Activated CD8-positive, alpha-beta T cell treated with anti-CD3 and anti-CD28 coated beads for 36 hours (primary cell): ENCODE measurements at regions not wholly inside any gene's neighbourhood (a gene's known extent, or its start where the extent isn't known, plus 50 kb on each side); places are given as distances from the start of the nearest gene placed in this dataset.

Experiments used
- ATAC-seq: fragments of 200-7000 bp; cut with Tn5 transposase; one replicate; pipeline ENCODE4 v1.10.0; 2021; ENCODE audit warnings: mild to moderate bottlenecking, moderate library complexity
- CTCF ChIA-PET: fragments of 350-600 bp; sonication (Branson Sonifier 250); formaldehyde crosslinking; loops from one replicate; lab custom pipeline; 2021; ENCODE audit warnings: antibody characterized with exemption; lab: Charles Lee
- POLR2A ChIA-PET: fragments of 350-600 bp; sonication (Branson Sonifier 250); formaldehyde crosslinking; loops from one replicate; lab custom pipeline; 2021; ENCODE audit warnings: antibody characterized with exemption; lab: Charles Lee
- DNase-seq: peaks from one replicate; pipeline ENCODE4 v3.0.0-alpha.2; 2020
- H3K27ac Mint-ChIP-seq: one replicate; pipeline ENCODE4 v1.8.0; 2021; ENCODE audit warnings: mild to moderate bottlenecking, mixed read lengths
- H3K27me3 Mint-ChIP-seq: one replicate; pipeline ENCODE4 v1.8.0; 2021; ENCODE audit warnings: mixed read lengths
- H3K36me3 Mint-ChIP-seq: one replicate; pipeline ENCODE4 v1.8.0; 2021; ENCODE audit warnings: low read depth, mixed read lengths
- H3K4me1 Mint-ChIP-seq: one replicate; pipeline ENCODE4 v1.8.0; 2021; ENCODE audit warnings: low read depth, mixed read lengths
- H3K4me3 Mint-ChIP-seq: one replicate; pipeline ENCODE4 v1.8.0; 2021; ENCODE audit warnings: mild to moderate bottlenecking, moderate library complexity, mixed read lengths
- H3K9me3 Mint-ChIP-seq: one replicate; pipeline ENCODE4 v1.8.0; 2021; ENCODE audit warnings: mixed read lengths
- intact Hi-C: fragments of 100-400 bp; cut with micrococcal nuclease; formaldehyde crosslinking; loops from one replicate; pipeline ENCODE4 v1.10.0; 2022
- TF ChIP-seq, protein P1 (sequence below): fragments of 200-600 bp; IDR thresholded peaks from one replicate; pipeline ENCODE4 v1.8.0; 2022; ENCODE audit warnings: antibody characterized with exemption, mild to moderate bottlenecking

DNA sequence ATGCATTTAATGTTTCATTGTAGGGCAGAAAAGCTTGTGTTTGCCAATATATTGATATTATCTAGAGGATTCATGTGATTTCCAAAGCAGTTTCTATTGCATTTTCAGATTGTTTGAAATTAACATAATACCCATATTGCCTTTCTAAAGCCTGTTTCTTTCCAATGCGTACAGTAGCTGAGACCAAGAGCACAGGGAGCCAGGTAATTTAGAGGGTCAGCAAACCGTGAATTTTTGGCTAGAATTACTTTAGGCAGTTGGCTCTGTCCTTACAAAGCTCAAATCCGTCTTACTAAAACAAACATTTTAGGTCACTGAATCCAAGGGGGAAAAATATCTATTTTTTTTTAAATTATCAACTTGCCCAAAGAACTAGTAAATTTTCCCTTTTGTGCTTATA is 604.9 kb upstream of the ADARB2 start:
- POLR2A ChIA-PET = no interaction called here
- no peaks in the 10 kb centered on the region for H3K4me1 Mint-ChIP-seq
- ATAC-seq (no peak), DNase-seq (no peak)
- no peaks in the 10 kb centered on the region for H3K27me3 Mint-ChIP-seq
- no peak overlapping the region for H3K4me3 Mint-ChIP-seq
- CTCF ChIA-PET = no interaction called here
- H3K36me3 Mint-ChIP-seq = no peaks in the 10 kb centered on the region
- intact Hi-C loops = no loop called here
- TF ChIP-seq, protein P1, sequence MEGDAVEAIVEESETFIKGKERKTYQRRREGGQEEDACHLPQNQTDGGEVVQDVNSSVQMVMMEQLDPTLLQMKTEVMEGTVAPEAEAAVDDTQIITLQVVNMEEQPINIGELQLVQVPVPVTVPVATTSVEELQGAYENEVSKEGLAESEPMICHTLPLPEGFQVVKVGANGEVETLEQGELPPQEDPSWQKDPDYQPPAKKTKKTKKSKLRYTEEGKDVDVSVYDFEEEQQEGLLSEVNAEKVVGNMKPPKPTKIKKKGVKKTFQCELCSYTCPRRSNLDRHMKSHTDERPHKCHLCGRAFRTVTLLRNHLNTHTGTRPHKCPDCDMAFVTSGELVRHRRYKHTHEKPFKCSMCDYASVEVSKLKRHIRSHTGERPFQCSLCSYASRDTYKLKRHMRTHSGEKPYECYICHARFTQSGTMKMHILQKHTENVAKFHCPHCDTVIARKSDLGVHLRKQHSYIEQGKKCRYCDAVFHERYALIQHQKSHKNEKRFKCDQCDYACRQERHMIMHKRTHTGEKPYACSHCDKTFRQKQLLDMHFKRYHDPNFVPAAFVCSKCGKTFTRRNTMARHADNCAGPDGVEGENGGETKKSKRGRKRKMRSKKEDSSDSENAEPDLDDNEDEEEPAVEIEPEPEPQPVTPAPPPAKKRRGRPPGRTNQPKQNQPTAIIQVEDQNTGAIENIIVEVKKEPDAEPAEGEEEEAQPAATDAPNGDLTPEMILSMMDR = no peak
- H3K27ac Mint-ChIP-seq = no peak overlapping the region
- no peaks in the 10 kb centered on the region for H3K9me3 Mint-ChIP-seq

DNA sequence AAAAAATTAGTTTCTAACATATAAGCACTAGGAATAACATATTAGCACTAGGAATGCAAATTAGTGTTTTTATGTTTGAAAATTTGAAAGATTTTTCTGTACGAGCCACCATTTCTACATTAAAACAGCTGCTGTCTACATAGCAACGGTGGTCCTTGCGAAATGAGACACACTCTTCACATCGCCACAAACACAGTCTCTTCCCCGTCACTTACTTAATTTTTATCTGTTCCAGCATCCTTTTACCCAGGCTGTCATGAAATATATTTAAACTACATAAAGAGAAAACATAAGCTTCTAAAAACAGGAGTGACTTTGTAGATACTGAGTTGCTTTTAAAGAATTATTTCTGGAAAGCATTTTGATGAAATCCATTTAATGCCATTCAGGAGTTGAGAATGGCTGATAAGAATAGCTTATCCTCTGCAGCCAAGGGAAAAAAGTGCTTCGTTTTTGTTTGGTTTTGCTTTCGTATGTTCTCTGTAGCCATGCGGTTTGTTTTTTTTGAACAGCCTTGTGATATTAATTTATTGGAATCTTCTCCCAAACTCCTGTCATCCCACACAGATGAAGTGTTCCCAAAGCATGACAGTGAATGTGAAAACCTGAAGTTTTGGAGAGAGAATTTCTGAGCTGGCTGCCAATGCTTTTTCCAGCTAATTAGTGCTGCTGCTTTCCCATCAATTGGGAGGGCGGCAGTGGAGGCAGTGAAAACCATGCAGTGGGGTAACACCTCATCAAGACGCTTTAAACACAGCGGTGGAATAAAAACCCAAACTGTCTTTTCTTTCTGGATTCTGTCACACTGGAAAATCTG is 603.7 kb upstream of the ADARB2 start:
- intact Hi-C loops = no loop called here
- no peak for DNase-seq
- no peaks in the 10 kb centered on the region for H3K36me3 Mint-ChIP-seq
- ChIA-PET POLR2A (no interaction called here), CTCF (no interaction called here)
- no peaks in the 10 kb centered on the region for H3K27me3 Mint-ChIP-seq
- H3K4me1 Mint-ChIP-seq = no peaks in the 10 kb centered on the region
- no peak overlapping the region for H3K27ac Mint-ChIP-seq
- no peak overlapping the region for H3K4me3 Mint-ChIP-seq
- no peaks in the 10 kb centered on the region for H3K9me3 Mint-ChIP-seq
- TF ChIP-seq, protein P1 = no peak
- no peak for ATAC-seq

DNA sequence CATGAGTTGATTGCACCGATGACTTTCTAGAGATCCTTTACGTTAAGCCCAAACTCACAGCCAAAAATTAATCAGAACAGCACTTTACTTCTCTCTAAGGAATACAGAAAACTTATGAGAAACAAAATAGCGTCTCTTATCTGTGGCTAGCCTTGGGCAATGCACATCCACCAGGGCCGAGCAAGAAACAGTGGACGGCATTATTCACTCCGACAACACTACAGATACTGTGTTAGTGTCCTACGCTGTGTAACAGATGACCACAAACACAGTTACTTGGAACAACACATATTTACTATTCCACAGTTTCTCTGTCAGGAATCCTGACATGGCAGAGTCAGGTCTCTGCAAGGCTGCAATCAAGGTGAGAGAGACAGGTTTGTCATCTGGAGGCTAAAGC is 598.3 kb upstream of the ADARB2 start:
- TF ChIP-seq, protein P1 = no peak
- no peaks in the 10 kb centered on the region for H3K27me3 Mint-ChIP-seq
- H3K4me3 Mint-ChIP-seq = no peak overlapping the region
- H3K27ac Mint-ChIP-seq = no peak overlapping the region
- no peaks in the 10 kb centered on the region for H3K4me1 Mint-ChIP-seq
- ATAC-seq (no peak), DNase-seq (no peak)
- H3K36me3 Mint-ChIP-seq = no peaks in the 10 kb centered on the region
- intact Hi-C loops = no loop called here
- POLR2A ChIA-PET = no interaction called here
- CTCF ChIA-PET = no interaction called here
- no peaks in the 10 kb centered on the region for H3K9me3 Mint-ChIP-seq

GRCh38 chr10:2334575-2334974 is 597.2 kb upstream of the ADARB2 start:
- intact Hi-C loops = no loop called here
- Mint-ChIP-seq H3K4me3 (no peak overlapping the region), H3K27ac (no peak overlapping the region), H3K36me3 (no peaks in the 10 kb centered on the region), H3K4me1 (no peaks in the 10 kb centered on the region), H3K9me3 (no peaks in the 10 kb centered on the region), H3K27me3 (no peaks in the 10 kb centered on the region)
- CTCF ChIA-PET = no interaction called here
- POLR2A ChIA-PET = no interaction called here
- ATAC-seq = no peak
- TF ChIP-seq, protein P1 = no peak
- no peak for DNase-seq

GRCh38 chr10:2329082-2329481 is 591.8 kb upstream of the ADARB2 start:
- ChIA-PET CTCF (no interaction called here), POLR2A (no interaction called here)
- DNase-seq (no peak), ATAC-seq (no peak)
- no peak overlapping the region for H3K27ac Mint-ChIP-seq
- no peaks in the 10 kb centered on the region for H3K9me3 Mint-ChIP-seq
- H3K4me1 Mint-ChIP-seq = no peaks in the 10 kb centered on the region
- intact Hi-C loops = no loop called here
- no peaks in the 10 kb centered on the region for H3K27me3 Mint-ChIP-seq
- no peaks in the 10 kb centered on the region for H3K36me3 Mint-ChIP-seq
- TF ChIP-seq, protein P1 = no peak
- H3K4me3 Mint-ChIP-seq = no peak overlapping the region
